GM19372 (cell line): ENCODE measurements at regions not wholly inside any gene's neighbourhood (a gene's known extent, or its start where the extent isn't known, plus 50 kb on each side); places are given as distances from the start of the nearest gene placed in this dataset.
A peak's percentile ranks its signal among the peaks of the same experiment; 100 is the strongest.
"Not testable (repeated sequence)": the region's sequence is repeated elsewhere in the genome, so short reads cannot be mapped to it uniquely, and the experiment has no call there.

Source experiments
- ATAC-seq: cut with Tn5 transposase; IDR thresholded peaks from one replicate; pipeline ENCODE4 v1.9.1; 2021; ENCODE audit warnings: mild to moderate bottlenecking, low read depth, moderate library complexity; ENCODE audit not compliant: unreplicated experiment

DNA sequence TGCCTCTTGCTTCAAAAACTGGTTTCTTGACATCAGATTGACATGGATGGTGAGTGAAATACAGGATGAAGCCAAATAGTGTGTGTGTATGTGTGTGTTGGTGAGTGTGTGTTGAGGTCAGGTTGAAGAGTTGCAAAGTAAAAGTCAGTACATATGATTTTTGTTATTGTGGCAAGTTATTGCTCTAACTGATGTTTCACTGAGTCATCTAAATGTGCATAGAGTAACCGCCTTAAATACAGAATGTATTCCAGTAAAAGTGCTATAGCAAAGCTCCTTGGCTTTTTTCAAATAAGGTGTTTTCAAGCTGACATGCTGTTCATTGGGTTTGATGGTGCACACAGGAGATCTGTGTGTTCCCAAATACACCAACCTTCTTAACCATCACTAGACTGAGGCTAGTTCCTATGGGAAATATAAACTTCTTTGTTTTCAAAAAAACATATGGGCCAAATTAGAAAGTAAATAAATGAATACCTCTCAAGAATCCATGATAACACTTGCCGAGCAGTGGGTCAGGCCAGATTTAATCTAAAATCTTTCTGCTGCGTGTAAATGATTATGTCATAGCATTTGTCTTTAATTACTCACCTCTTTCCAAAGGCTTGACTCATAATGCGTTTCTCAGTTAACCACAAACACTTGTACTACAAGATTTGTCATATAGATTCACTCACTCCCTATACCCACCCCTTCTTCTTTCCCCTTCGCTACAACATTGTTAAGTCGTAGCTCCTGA lies 151.1 kb downstream of the LYPLAL1 start:
- peak; percentile 76 for ATAC-seq

- ATAC-seq = no peak
Observed at GRCh38 chr1:219324171-219324570, 150.5 kb downstream of the LYPLAL1 start.

- ATAC-seq = no peak
Observed at GRCh38 chr1:219323426-219323825, 149.7 kb downstream of the LYPLAL1 start.

DNA sequence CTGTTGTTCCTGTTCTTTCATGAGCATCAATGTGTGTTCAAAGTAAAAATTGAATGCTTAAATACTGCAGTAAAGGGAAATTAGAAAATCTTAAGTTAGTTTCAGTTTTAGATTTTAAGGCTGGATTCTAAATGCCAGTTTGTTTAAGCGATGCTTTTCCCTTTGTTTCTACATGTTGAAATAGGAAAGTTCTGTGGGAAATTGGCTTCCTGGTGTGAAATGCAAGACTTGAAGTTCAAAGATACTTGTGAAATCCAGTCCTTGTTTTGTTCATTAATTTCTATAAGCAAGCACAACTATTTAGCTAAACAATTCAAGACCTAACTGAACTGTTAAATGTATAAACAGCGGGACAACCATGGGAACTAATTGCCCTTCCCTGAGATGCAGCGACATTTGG lies 149.1 kb downstream of the LYPLAL1 start:
- ATAC-seq = no peak

DNA sequence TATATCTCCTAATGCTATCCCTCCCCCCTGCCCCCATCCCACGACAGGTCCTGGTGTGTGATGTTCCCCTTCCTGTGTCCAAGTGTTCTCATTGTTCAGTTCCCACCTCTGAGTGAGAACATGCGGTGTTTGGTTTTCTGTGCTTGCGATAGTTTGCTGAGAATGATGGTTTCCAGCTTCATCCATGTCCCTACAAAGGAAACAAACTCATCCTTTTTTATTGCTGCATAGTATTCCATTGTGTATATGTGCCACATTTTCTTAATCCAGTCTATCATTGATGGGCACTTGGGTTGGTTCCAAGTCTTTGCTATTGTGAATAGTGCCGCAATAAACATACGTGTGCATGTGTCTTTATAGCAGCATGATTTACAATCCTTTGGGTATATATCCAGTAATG lies 146.9 kb downstream of the LYPLAL1 start:
- ATAC-seq = not testable (repeated sequence)

DNA sequence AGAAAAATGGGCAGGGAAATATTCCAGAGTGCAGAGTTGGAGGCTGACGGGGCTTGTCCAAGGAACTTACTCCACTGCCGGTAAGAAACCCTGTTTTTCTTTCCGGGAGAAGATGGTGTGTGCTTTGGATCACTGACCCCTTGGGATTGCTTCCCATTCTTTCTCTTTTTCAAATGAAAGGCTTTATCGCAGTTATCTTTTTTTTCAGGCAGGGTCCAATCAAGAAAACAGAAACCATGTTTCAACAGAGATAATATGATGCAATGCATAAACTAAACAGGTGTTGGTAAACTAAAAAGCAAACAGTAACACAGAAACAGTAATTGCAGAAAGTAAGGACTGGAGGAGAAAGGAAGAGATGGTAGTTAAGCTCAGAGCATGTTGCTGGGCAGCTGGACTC lies 145.1 kb downstream of the LYPLAL1 start:
- no peak for ATAC-seq

DNA sequence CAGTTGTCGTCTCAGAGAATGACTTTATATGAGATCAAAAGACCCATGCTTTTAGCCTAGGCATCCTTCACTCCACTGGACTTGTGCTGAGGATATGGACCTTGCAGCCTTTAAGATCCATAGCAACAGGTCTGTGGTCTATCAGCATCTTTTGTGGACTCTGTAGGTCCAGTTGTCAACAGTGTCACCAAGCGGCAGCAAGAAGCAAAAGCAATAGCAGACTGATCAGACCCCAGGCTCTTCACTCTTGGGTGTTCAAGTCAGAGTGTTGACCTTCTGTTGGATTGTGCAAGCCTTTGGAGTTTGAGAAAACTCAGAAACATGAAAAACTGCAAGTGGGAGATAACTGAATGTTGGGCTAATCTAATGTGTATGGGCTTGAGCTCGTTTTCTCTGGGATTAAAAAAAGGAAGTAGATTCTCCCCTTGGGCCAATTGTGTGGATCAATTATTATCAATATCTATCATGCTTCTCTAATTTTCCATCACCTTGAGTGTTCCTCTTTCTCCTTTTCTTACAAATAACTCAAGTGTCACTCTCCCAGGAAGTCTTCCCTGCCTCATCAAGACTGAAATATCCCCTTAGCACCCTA lies 144.2 kb downstream of the LYPLAL1 start:
- ATAC-seq = no peak

GRCh38 chr1:219316066-219316465 lies 142.4 kb downstream of the LYPLAL1 start:
- no peak for ATAC-seq

DNA sequence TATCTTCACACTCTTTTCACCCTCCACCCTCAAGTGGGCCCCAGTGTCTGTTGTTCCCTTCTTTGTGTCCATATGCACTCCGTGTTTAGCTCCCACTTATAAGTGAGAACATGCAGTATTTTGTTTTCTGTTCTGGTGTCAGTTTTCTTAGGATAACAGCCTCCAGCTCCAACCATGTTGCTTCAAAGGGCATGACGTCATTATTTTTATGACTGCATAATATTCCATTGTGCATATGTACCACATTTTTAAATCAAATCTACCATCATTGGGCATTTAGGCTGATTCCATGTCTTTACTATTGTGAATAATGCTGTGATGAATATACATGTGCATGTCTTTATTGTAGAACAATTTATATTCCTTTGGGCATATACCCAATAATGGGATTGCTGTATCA lies 140.3 kb downstream of the LYPLAL1 start:
- ATAC-seq = no peak

DNA sequence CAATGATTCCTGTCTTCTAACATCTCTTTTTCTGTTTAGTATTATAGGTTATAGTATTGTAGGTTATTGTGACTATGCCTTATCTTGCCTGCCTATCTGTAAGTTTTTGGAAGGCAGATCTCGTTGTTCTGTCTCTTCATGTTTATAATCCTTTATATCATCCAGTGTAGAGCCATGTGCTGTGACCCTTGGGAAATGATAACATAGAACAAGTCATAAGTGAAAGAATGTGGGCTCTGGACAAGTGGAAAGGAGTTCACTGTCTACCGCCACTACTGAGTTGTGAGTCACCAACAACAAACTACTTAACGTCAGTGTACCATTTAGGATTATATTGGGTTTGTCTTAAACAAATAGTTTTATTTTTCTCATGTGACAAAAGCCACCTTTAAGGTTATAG lies 139.3 kb downstream of the LYPLAL1 start:
- no peak for ATAC-seq

DNA sequence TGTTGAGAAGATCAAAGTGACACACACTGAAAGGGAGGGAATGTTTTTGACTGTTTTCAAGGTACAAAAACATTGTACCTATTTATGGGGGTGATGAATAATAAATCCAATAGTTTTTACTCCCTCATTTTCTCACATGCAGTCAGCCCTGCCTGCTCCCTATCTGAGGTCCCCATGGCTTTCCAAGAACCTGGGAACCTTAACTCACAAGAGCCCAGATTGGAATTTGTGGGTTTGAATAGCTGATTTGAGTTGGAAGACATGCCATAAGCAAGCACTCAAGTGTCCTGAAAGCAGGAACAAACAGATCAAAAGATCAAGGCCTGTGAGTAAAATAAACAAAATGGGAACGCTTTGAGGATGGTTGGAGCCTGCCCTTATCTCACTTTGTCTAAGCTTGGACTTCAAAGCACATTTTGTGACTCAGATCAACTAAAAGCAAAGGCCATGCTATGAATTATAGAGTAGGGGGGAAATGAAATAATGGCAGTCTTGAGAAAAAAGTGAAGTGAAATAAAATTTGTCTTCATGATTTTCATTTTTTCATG lies 136.6 kb downstream of the LYPLAL1 start:
- ATAC-seq = no peak

DNA sequence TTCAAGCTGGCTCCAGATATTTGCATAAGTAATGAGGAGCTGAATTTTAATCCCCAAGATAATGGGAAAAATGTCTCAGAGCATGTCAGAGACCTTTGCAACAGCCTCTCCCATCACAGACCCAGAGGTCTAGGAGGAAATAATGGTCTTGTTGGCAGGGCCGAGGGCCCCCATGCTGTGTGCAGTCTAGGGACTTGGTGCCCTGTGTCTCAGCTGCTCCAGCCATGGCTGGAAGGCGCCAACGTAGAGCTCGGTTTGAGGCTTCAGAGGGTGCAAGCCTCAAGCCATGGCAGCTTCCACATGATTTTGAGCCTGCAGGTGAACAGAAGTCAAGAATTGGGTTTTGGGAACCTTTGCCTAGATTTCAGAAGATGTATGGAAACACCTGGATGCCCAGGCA lies 134.7 kb downstream of the LYPLAL1 start:
- no peak for ATAC-seq

DNA sequence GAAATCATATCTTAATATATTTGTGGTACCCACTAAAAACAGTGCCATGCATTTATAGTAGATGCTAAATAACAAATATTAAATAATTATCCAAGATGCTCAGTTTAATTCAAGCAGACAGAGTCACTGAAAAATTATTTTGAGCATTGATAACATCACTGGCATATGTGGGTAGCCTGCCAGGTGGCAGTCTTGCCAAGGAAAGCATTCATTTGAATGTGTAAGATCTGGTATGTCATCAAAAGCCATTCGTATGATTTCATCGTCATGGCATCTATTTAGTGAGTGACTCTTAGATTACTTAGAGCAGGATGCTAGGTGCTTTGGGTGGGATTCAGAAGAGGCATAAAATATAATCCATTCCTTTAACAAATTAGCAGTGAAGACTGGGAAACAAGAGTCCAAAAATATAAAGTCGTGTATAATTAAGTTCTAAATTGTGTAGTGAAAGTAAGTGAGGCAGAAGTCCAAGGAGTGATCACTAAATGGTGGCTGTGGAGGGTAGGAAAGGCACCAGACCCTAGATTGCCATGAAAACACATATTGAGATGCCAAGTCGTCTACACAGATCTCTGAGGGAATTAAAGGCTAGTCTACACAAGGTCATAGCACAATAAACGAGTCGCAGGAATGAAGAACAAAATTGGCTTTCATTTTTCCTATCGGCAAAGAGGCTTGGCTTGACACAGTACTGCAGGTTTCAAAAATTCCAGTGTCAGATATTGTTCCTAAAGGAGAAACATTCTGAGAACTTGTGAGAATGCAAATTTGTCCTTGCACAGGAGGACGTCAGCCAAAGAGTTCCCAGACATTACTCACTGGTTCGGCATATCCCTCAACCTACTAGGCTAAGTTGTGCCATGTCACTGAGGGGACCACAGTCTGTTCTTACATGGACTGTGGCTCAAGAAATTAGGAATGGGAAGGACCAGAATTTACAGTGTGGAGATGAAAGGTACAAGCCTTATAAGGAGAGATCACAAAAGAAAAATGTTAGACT lies 130.8 kb downstream of the LYPLAL1 start:
- ATAC-seq = no peak

- ATAC-seq = no peak
Observed at GRCh38 chr1:219302697-219303096, 129.0 kb downstream of the LYPLAL1 start.

DNA sequence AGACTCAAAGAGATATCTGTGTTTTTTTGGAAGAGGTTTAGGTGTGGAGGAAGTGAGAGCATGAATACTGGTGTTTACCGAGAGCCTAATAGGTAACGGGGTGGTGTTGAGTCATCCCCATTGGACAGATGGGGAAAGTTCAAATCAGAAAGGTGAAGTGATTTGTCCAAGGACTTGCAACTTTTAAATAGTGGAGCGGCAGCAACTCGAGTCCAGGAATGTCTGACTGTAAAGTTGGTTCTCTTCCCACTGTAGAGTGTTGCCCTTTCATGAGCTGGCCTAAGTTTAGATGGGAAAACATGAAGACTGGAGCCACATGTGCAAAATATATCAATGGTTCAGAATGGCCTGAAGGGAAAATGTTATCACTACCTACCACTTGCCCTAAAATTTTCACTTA lies 125.7 kb downstream of the LYPLAL1 start:
- no peak for ATAC-seq

- ATAC-seq = no peak
Observed at GRCh38 chr1:219298571-219299148, 125.0 kb downstream of the LYPLAL1 start.

DNA sequence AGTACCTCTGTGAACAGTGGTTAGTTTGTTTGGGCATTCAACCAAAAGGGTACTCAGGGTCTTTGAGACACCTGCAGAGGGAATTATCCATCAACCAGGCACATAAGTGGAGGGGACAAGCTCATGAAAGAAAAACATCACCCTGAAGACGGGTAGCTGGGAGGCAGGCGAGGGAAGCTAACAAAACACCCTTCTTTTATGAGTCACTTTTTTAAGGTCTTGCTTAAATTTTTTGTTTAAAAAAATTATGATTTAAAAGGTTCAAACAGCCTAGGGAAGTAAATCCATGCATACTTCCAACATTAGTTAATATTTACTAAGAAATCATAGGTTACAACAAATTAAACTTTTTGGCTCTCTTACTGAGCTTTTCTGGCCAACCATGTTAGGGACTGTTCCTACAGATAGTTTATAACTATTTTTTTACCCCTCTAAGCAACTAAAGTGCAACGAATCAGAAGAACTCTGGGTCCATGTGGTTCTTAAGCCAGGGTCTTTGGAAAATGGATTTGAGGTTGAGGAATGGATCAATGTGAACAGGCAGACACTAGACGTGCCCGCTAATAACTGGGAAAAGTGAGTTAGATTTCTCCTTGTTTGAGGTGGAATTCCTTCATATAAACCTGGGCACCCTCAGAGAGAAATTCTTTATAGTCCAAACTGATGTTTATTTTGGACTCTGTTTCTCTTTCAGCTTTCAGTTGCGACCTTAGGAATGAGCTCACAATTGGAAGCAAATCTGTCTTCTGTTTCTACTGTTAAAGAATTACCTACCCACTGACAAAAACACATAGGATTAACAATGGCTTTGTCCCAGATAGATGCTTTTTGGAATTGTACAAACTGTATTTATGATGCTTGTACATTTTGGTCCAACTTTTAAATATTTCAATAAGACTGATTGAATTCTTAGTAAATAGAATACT lies 123.0 kb downstream of the LYPLAL1 start:
- ATAC-seq = no peak

DNA sequence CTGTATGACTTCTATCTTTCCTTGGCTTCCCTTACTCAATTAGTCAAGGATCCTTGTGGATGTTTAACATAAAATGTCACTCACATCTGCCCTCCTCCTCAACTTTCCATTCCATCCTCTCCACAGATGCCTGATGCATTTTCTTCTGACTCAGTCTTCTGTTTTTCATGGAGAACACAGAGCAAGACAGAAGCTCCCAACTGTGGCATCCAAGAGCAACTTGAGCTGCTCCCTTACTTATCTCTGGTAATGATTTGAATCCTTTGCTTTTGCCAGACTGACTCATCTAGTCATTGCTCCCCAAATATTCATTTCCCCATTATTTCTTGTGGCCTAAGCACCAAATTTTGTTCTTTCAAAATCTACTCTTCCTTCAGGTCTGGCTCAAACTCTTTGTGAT lies 120.6 kb downstream of the LYPLAL1 start:
- no peak for ATAC-seq

DNA sequence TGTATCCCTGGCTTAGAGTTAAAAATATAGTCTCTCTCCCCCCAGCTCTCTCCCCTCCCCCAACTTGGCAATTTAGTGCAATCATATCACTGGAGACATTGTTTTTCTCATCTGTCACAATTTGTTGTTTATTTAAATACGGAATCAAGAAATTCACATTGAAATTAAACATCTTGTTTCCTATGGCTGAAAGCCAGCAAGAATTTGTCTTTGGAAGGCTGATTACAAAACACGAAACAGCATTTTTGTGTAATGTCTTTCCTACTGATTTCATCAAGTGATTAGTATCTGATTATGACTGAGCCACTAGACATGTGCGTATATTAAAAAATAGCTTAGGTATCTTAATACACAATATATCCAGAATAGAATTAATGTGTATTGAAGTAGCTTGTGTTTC lies 119.7 kb downstream of the LYPLAL1 start:
- ATAC-seq = no peak

DNA sequence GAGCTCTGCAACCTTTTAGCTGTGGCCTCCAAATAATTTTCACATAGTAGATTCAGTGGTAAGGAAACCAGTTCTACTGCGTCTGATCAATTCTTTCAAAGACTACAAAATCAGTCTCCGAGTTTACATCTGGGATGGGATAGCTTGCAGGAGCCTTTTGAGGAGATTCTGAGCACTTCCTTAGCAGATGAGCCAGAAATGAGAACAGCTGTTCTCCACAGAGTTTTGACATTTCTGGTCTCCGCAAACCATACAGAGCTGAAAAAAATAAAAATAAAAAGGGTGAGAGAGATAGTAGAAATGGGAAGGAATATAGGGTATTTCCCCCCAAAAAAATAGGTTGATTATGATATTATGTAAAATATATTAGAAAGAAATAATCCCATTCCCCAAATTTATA lies 119.3 kb downstream of the LYPLAL1 start:
- no peak for ATAC-seq
